ENCODE measurements at regions not wholly inside any gene's neighbourhood (a gene's known extent, or its start where the extent isn't known, plus 50 kb on each side); places are given as distances from the start of the nearest gene placed in this dataset.
"Not testable (repeated sequence)": the region's sequence is repeated elsewhere in the genome, so short reads cannot be mapped to it uniquely, and the experiment has no call there.

DNA sequence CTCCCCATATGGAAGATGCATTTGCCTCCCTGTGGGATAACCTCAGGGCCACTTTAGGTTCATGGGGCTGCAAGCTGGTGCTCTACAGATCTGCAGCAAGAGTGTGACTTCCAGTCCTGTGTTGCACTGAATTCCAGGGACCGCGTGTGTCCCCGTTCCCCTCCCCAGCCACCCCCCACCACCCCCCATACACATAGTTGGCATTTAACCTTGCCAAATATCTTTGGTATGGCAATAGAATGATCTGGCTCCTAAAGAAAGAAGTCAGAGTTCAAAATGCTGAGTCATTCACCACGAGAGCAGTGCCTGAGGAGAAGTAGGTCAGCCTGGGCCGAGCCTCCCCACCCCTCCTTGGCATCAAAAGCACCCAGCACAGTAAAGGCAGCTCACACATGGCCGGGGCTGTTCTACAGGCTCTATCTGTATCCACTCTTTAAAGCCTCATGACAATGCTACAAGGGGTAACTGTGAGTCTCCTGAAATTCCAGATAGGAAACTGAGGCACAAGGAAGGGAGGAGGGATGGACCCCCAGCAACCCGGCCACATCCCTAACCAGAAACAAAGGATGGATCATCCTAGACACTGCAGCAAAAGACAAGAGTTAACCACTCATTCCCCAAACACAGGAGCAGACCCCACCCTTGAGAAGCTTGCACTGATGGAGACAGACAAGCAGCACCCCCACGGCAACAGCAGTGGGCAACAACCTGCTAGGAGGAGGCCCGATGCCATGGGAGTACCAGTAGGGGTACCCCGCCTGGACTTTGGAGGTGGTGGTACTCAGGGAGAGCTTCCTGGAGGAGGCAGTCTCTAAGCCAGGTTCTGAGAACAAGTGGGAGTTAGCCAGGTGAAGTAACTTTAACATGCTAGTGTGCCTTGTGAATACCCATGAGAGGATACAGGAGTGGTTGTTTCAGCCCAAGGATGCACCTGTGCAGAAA lies 70.3 kb upstream of the NANOS1 start:
- DNase-seq (ENCODE audit: extremely low spot score), result no peak
- intact Hi-C loops (cut with DNase I), result no loop called here
- Histone ChIP-seq H3K27me3 (no peaks in the 10 kb centered on the region), H3K36me3 (no peaks in the 10 kb centered on the region), H3K9me3 (no peaks in the 10 kb centered on the region), H3K4me1 (peaks cover 22 to 37% (median 30%) of the 10 kb centered on the region in 4 donors), H3K27ac (replicated peaks in 1 of 4) (peak overlapping the region; percentile 25 to 40 (median 32)), H3K4me3 (no peak overlapping the region)
- WGBS, result 21% methylated on average over 7 of the region's 10 CpGs
- TF ChIP-seq POLR2AphosphoS5 (IDR thresholded peaks at IDR 0.05) (peak; percentile 58 to 70), POLR2A (IDR thresholded peaks at IDR 0.05; ENCODE audit: low read depth) (no peak), EP300 (IDR thresholded peaks at IDR 0.05) (no peak)
- TF ChIP-seq, protein P1, sequence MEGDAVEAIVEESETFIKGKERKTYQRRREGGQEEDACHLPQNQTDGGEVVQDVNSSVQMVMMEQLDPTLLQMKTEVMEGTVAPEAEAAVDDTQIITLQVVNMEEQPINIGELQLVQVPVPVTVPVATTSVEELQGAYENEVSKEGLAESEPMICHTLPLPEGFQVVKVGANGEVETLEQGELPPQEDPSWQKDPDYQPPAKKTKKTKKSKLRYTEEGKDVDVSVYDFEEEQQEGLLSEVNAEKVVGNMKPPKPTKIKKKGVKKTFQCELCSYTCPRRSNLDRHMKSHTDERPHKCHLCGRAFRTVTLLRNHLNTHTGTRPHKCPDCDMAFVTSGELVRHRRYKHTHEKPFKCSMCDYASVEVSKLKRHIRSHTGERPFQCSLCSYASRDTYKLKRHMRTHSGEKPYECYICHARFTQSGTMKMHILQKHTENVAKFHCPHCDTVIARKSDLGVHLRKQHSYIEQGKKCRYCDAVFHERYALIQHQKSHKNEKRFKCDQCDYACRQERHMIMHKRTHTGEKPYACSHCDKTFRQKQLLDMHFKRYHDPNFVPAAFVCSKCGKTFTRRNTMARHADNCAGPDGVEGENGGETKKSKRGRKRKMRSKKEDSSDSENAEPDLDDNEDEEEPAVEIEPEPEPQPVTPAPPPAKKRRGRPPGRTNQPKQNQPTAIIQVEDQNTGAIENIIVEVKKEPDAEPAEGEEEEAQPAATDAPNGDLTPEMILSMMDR (IDR thresholded peaks at IDR 0.05), result no peak

DNA sequence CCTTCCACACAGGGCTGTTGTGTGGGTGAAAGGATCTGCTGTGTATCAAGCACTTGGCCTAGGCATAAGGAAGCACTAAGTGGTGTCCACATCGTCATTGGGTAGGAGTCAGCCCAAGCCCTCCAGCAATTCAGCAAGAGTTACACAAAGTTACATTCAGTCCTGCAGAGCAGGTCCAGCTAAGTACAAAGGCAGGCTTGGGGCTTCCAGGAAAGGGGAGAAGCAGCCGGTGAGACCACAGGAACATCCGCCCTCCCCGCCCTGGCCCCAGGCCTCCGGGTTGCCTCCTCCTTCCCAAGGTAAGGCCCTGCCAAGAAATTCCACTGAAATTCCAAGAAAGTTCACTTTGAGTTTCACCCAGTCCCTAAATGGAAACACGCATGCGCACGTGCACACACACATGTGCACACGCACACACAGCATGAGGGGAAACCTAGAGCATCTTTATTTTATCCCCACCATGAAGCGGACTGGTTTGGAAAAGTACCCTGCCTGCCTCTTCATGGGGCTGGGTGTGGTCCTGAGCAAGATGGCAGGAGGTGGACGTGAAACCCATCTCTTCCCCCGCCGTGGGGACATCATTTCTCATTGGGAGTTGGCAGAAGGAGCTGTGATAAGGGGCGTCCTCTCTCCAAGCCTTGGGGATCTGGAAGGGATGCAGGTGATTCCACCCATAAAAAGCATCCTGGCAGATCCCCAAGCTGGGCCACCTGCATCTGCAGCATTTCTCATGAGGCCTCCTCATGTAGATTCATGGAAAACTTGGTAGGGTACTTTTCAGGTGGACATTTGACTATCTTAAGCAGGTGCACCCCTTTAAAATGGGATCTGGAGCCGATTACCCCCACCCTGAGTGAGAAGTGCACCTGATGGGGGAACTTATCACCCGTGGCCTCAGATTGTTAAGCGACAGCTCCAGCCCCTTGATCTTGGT lies 69.1 kb upstream of the NANOS1 start:
- no peak overlapping the region for H3K4me3 ChIP-seq
- peaks cover 22 to 37% (median 29%) of the 10 kb centered on the region in 4 donors for H3K4me1 ChIP-seq
- H3K36me3 ChIP-seq, result no peaks in the 10 kb centered on the region
- intact Hi-C loops (cut with DNase I), result loop anchor here (10.0 kb wide), 1 partner anchor 64 kb away; the partner anchor contains the start of gene NANOS1
- WGBS, result 81% methylated on average over 17 of the region's 17 CpGs
- H3K27me3 ChIP-seq, result no peaks in the 10 kb centered on the region
- no peak for DNase-seq (ENCODE audit: extremely low spot score)
- TF ChIP-seq, protein P1 (IDR thresholded peaks at IDR 0.05), result no peak
- peak in 1 of 2 donors; percentile 25 for TF ChIP-seq POLR2AphosphoS5 (IDR thresholded peaks at IDR 0.05)
- H3K27ac ChIP-seq (replicated peaks in 1 of 4), result peak overlapping the region; percentile 25 to 40 (median 32)
- no peaks in the 10 kb centered on the region for H3K9me3 ChIP-seq

DNA sequence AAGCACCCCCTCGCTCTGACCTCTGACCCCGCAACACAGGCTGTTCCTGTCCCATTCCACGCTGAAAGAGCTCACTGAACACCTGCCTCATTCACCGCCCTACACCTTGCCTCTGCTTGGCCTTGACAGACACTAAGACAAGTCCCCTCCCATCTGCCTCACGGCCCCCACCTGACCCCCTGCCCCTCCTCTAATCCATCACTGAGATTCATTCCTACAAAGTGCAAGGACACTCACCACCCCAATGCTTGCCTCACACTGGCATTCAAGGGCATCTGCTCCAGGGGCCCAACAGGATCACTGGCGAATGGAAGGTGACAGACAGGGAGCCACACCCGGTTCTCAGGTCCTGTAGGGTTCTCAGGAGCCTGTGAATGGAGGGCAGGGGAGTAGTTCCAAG lies 68.1 kb upstream of the NANOS1 start:
- Histone ChIP-seq H3K4me1 (peaks cover 24 to 44% (median 28%) of the 10 kb centered on the region in 4 donors), H3K4me3 (no peak overlapping the region), H3K9me3 (no peaks in the 10 kb centered on the region), H3K36me3 (no peaks in the 10 kb centered on the region), H3K27ac (replicated peaks in 1 of 4) (no peak overlapping the region), H3K27me3 (no peaks in the 10 kb centered on the region)
- intact Hi-C loops (cut with DNase I), result loop anchor here (10.0 kb wide), 1 partner anchor 63 kb away; the partner anchor contains the start of gene NANOS1
- 89% methylated on average over 7 of the region's 7 CpGs for WGBS
- no peak for DNase-seq (ENCODE audit: extremely low spot score)
- TF ChIP-seq, protein P1 (IDR thresholded peaks at IDR 0.05), result no peak
- TF ChIP-seq POLR2A (IDR thresholded peaks at IDR 0.05; ENCODE audit: low read depth) (no peak), EP300 (IDR thresholded peaks at IDR 0.05) (no peak), POLR2AphosphoS5 (IDR thresholded peaks at IDR 0.05) (no peak)

DNA sequence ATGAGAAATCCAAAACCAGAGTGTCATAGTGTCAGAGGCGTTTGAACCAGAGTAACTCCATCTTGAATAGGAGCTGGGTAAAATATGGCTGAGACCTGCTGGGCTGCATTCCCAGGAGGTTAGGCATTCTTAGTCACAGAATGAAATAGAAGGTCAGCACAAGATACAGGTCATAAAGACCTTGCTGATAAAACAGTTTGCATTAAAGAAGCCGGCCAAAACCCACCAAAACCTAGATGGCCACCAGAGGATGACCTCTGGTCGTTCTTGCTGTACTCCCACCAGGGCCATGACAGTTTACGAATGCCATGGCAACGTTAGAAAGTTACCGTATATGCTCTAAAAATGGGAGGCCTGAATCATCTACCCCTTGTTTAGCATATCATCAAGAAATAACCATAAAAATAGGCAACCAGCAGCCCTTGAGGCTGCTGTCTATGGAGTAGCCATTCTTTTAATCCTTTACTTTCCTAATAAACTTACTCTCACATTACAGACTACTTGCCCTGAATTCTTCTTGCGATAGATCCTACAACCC lies 67.1 kb upstream of the NANOS1 start:
- H3K27me3 ChIP-seq; H3K9me3 ChIP-seq; DNase-seq (ENCODE audit: extremely low spot score); H3K36me3 ChIP-seq; H3K4me3 ChIP-seq; H3K27ac ChIP-seq (replicated peaks in 1 of 4): not testable (repeated sequence)
- WGBS, result 70% methylated on average over 7 of the region's 7 CpGs
- peaks cover 28 to 45% (median 33%) of the 10 kb centered on the region in 4 donors for H3K4me1 ChIP-seq
- intact Hi-C loops (cut with DNase I), result loop anchor here (10.0 kb wide), 1 partner anchor 62 kb away; the partner anchor contains the start of gene NANOS1
